ENCODE measurements at regions not wholly inside any gene's neighbourhood (a gene's known extent, or its start where the extent isn't known, plus 50 kb on each side); places are given as distances from the start of the nearest gene placed in this dataset.
A peak's percentile ranks its signal among the peaks of the same experiment; 100 is the strongest.

- Histone ChIP-seq H3K9me3 (ENCODE audit: control insufficient read depth, low read length) (no peaks in the 10 kb centered on the region), H3K9ac (ENCODE audit: low read length) (no peak overlapping the region), H3K36me3 (ENCODE audit: control insufficient read depth, insufficient read depth, low read length, severe bottlenecking) (no peaks in the 10 kb centered on the region), H3K4me3 (ENCODE audit: low read length) (no peak overlapping the region), H3K27me3 (replicated peaks; ENCODE audit: control insufficient read depth, insufficient read depth, low read length) (peaks cover 4% of the 10 kb centered on the region), H3K4me1 (ENCODE audit: control insufficient read depth, insufficient read depth, low read length) (no peaks in the 10 kb centered on the region)
- no peak for DNase-seq (ENCODE audit: low read depth)
These were observed 157.3 kb upstream of the UMPS start for GRCh38 chr3:124572851-124573405.

DNA sequence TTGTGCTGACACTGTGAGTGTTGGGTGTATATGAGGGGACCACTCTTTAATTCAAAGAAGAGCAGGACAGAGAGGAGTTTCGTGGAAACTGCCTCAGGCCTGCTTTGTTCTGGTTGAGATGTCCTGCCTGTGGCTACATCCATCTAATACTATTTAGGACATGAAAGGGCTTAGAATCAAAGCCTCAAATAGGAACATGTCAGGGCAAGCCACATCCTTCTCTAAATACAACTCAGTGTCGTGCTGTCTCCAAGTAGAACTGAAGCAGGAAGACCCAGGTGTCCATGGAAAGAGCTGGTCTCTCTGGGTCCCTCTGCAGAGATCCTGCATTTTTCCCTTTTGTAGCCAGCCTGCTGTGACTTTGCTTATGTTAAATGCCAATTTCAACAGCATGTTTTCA lies 156.2 kb upstream of the UMPS start:
- H3K4me1 ChIP-seq (ENCODE audit: control insufficient read depth, insufficient read depth, low read length) = no peaks in the 10 kb centered on the region
- no peak overlapping the region for H3K4me3 ChIP-seq (ENCODE audit: low read length)
- H3K36me3 ChIP-seq (ENCODE audit: control insufficient read depth, insufficient read depth, low read length, severe bottlenecking) = no peaks in the 10 kb centered on the region
- DNase-seq (ENCODE audit: low read depth) = no peak
- H3K27me3 ChIP-seq (replicated peaks; ENCODE audit: control insufficient read depth, insufficient read depth, low read length) = peaks cover 4% of the 10 kb centered on the region
- H3K9ac ChIP-seq (ENCODE audit: low read length) = no peak overlapping the region
- H3K9me3 ChIP-seq (ENCODE audit: control insufficient read depth, low read length) = no peaks in the 10 kb centered on the region

DNA sequence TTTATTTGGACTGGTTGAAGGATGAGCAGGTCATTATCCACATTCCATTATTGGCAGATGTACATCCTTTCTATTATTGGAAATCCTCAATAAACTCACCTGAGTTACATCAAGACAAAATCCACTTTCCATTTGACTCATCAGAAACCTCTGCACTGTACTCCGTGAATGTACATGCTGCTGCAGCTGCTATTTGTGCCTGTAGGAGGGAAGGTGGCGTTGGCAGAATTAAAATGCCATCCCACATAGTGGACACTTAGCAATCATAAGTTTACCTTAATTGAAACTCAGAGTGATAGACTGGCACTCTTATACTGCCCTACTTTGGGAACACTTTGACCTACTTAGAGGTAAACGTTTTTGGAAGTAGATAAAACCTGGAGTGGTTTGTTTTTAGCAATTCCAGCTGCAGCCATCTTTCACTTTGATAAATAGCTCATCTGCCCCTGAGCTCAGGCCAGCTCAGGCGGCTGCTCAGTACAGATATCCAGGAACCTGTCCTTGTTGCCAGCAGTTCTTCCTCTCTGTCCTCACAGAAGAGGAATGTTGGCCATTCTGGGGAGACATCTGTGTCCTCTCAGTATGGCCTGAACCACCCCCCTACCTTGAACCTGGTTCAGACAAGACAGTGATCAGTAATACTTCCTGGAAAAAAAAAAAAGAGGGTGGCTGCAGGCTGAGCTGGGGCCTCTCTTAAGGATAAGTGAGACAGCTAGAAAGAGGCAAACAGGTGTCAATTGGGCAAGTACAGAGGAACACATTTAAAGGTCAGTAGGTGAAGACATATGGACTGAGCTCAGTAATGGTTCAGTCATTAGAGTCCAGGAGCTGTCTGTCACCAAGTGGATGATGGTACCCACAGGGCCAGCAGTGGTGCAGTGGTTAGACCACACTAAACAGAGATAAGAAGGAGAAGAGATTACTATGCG lies 153.4 kb upstream of the UMPS start:
- H3K4me3 ChIP-seq (ENCODE audit: low read length) = no peak overlapping the region
- no peaks in the 10 kb centered on the region for H3K9me3 ChIP-seq (ENCODE audit: control insufficient read depth, low read length)
- no peaks in the 10 kb centered on the region for H3K4me1 ChIP-seq (ENCODE audit: control insufficient read depth, insufficient read depth, low read length)
- H3K27me3 ChIP-seq (replicated peaks; ENCODE audit: control insufficient read depth, insufficient read depth, low read length) = peaks cover 4% of the 10 kb centered on the region
- H3K36me3 ChIP-seq (ENCODE audit: control insufficient read depth, insufficient read depth, low read length, severe bottlenecking) = no peaks in the 10 kb centered on the region
- no peak overlapping the region for H3K9ac ChIP-seq (ENCODE audit: low read length)
- no peak for DNase-seq (ENCODE audit: low read depth)

GRCh38 chr3:124577494-124578167 lies 152.6 kb upstream of the UMPS start:
- Histone ChIP-seq H3K27me3 (replicated peaks; ENCODE audit: control insufficient read depth, insufficient read depth, low read length) (peaks cover 4% of the 10 kb centered on the region), H3K4me3 (ENCODE audit: low read length) (no peak overlapping the region), H3K9me3 (ENCODE audit: control insufficient read depth, low read length) (no peaks in the 10 kb centered on the region), H3K9ac (ENCODE audit: low read length) (no peak overlapping the region), H3K36me3 (ENCODE audit: control insufficient read depth, insufficient read depth, low read length, severe bottlenecking) (no peaks in the 10 kb centered on the region), H3K4me1 (ENCODE audit: control insufficient read depth, insufficient read depth, low read length) (no peaks in the 10 kb centered on the region)
- no peak for DNase-seq (ENCODE audit: low read depth)

- DNase-seq (ENCODE audit: low read depth) = no peak
- Histone ChIP-seq H3K4me1 (ENCODE audit: control insufficient read depth, insufficient read depth, low read length) (peaks cover 2% of the 10 kb centered on the region), H3K9ac (ENCODE audit: low read length) (no peak overlapping the region), H3K27me3 (replicated peaks; ENCODE audit: control insufficient read depth, insufficient read depth, low read length) (peaks cover 7% of the 10 kb centered on the region), H3K4me3 (ENCODE audit: low read length) (no peak overlapping the region), H3K36me3 (ENCODE audit: control insufficient read depth, insufficient read depth, low read length, severe bottlenecking) (no peaks in the 10 kb centered on the region), H3K9me3 (ENCODE audit: control insufficient read depth, low read length) (no peaks in the 10 kb centered on the region)
These were observed 150.6 kb upstream of the UMPS start for GRCh38 chr3:124579641-124580040.

DNA sequence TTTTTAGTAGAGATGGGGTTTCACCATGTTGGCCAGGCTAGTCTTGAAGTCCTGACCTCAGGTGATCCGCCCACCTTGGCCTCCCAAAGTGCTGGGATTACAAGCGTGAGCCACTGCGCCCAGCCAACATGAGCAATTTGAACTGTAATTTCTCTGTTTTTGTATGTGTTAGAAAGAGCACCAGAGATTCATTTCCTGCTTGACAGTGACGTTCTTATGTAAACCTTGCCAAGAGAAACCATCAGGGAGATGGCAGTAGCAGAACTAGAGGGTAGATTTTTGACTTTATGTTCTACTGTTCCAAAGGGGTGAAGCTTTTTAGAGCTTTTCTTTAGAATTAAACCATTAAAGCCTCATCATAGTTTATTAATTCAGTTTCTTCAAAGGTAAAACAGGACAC lies 148.1 kb upstream of the UMPS start:
- H3K9me3 ChIP-seq (ENCODE audit: control insufficient read depth, low read length) = no peaks in the 10 kb centered on the region
- H3K9ac ChIP-seq (ENCODE audit: low read length) = no peak overlapping the region
- H3K36me3 ChIP-seq (ENCODE audit: control insufficient read depth, insufficient read depth, low read length, severe bottlenecking) = no peaks in the 10 kb centered on the region
- H3K27me3 ChIP-seq (replicated peaks; ENCODE audit: control insufficient read depth, insufficient read depth, low read length) = peaks cover 18% of the 10 kb centered on the region
- no peak overlapping the region for H3K4me3 ChIP-seq (ENCODE audit: low read length)
- DNase-seq (ENCODE audit: low read depth) = no peak
- peaks cover 9% of the 10 kb centered on the region for H3K4me1 ChIP-seq (ENCODE audit: control insufficient read depth, insufficient read depth, low read length)

GRCh38 chr3:124582621-124583395 lies 147.4 kb upstream of the UMPS start:
- Histone ChIP-seq H3K4me3 (ENCODE audit: low read length) (no peak overlapping the region), H3K9me3 (ENCODE audit: control insufficient read depth, low read length) (no peaks in the 10 kb centered on the region), H3K36me3 (ENCODE audit: control insufficient read depth, insufficient read depth, low read length, severe bottlenecking) (no peaks in the 10 kb centered on the region), H3K9ac (ENCODE audit: low read length) (no peak overlapping the region), H3K4me1 (ENCODE audit: control insufficient read depth, insufficient read depth, low read length) (peaks cover 9% of the 10 kb centered on the region), H3K27me3 (replicated peaks; ENCODE audit: control insufficient read depth, insufficient read depth, low read length) (peaks cover 18% of the 10 kb centered on the region)
- no peak for DNase-seq (ENCODE audit: low read depth)

DNA sequence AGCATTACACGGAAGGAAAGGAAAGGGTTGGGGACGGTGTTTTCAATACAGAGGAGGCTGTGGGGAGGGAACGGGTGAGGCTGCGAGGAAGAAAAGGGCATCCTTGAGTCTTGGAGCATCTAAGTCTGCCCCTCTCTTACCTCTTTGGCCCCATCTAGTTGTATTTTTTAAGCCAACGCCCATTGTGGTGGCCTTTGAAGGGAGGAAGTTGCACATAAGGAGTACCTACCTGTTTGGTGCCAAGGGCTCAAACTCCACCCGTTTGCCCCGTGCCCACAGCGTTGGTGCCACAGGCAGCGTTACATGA lies 146.1 kb upstream of the UMPS start:
- H3K4me1 ChIP-seq (ENCODE audit: control insufficient read depth, insufficient read depth, low read length) = peaks cover 9% of the 10 kb centered on the region
- H3K36me3 ChIP-seq (ENCODE audit: control insufficient read depth, insufficient read depth, low read length, severe bottlenecking) = no peaks in the 10 kb centered on the region
- H3K9ac ChIP-seq (ENCODE audit: low read length) = no peak overlapping the region
- no peak for DNase-seq (ENCODE audit: low read depth)
- H3K9me3 ChIP-seq (ENCODE audit: control insufficient read depth, low read length) = no peaks in the 10 kb centered on the region
- peak overlapping the region; percentile 75 for H3K4me3 ChIP-seq (ENCODE audit: low read length)
- H3K27me3 ChIP-seq (replicated peaks; ENCODE audit: control insufficient read depth, insufficient read depth, low read length) = peaks cover 18% of the 10 kb centered on the region

DNA sequence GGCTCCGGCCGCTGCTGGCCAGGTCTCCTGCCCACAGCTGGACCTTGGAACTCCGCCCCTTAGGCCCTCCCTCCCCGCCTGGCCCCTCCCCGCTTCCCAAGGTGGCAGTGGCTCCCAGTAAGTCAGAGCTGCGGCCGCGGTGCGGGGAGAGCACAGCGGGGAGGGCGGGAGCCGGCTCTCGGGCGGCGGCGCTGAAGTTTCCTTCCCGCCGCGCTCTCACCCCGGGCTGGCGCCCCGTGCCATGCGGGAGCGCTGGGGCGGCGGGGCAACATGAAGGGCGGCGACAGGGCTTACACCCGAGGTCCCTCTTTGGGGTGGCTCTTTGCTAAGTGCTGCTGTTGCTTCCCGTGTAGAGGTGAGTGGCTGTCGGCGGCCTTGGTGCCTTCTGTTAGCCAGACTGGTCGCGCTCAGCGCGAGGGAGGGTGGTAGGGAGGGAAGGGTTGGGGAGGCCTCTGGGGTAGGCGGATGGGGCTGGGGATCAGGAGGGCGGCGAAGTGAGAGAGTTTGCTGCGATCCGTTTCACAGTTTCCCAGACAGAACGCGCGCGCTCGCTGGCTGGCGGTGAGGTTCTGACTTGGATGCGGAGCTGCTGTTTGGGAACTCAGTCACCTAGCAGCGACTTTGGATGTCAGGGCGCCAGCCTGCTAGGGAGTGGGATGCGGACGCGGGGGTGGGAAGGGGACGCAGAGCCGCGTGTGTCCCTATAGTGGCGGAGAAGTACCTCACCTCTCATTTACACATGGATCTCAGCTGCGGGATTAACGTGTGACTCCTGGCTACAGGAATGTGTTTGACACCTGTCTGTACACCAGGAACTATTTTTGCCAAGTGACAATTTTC lies 145.5 kb upstream of the UMPS start:
- H3K36me3 ChIP-seq (ENCODE audit: control insufficient read depth, insufficient read depth, low read length, severe bottlenecking) = no peaks in the 10 kb centered on the region
- H3K9ac ChIP-seq (ENCODE audit: low read length) = no peak overlapping the region
- peaks cover 18% of the 10 kb centered on the region for H3K27me3 ChIP-seq (replicated peaks; ENCODE audit: control insufficient read depth, insufficient read depth, low read length)
- peaks cover 9% of the 10 kb centered on the region for H3K4me1 ChIP-seq (ENCODE audit: control insufficient read depth, insufficient read depth, low read length)
- DNase-seq (ENCODE audit: low read depth) = peak; percentile 69
- H3K4me3 ChIP-seq (ENCODE audit: low read length) = peak overlapping the region; percentile 75
- no peaks in the 10 kb centered on the region for H3K9me3 ChIP-seq (ENCODE audit: control insufficient read depth, low read length)

- no peaks in the 10 kb centered on the region for H3K9me3 ChIP-seq (ENCODE audit: control insufficient read depth, low read length)
- no peak for DNase-seq (ENCODE audit: low read depth)
- H3K4me1 ChIP-seq (ENCODE audit: control insufficient read depth, insufficient read depth, low read length) = peaks cover 9% of the 10 kb centered on the region
- peaks cover 18% of the 10 kb centered on the region for H3K27me3 ChIP-seq (replicated peaks; ENCODE audit: control insufficient read depth, insufficient read depth, low read length)
- no peak overlapping the region for H3K4me3 ChIP-seq (ENCODE audit: low read length)
- no peak overlapping the region for H3K9ac ChIP-seq (ENCODE audit: low read length)
- no peaks in the 10 kb centered on the region for H3K36me3 ChIP-seq (ENCODE audit: control insufficient read depth, insufficient read depth, low read length, severe bottlenecking)
These were observed 143.9 kb upstream of the UMPS start for GRCh38 chr3:124586126-124587052.

Measured in adipocyte (in vitro differentiated cells).